Glutamatergic neuron (in vitro differentiated cells): ENCODE measurements at regions not wholly inside any gene's neighbourhood (a gene's known extent, or its start where the extent isn't known, plus 50 kb on each side); places are given as distances from the start of the nearest gene placed in this dataset.
"Not testable (repeated sequence)": the region's sequence is repeated elsewhere in the genome, so short reads cannot be mapped to it uniquely, and the experiment has no call there.

Source experiments
- DNase-seq: peaks from one replicate; pipeline ENCODE4 v3.0.0; 2022
- H3K27ac Mint-ChIP-seq: one replicate; pipeline ENCODE4 v1.8.0; 2020; ENCODE audit warnings: mild to moderate bottlenecking, mixed read lengths, inconsistent platforms; ENCODE audit not compliant: unreplicated experiment
- H3K27me3 Mint-ChIP-seq: one replicate; pipeline ENCODE4 v1.8.0; 2020; ENCODE audit warnings: mild to moderate bottlenecking, moderate library complexity, mixed read lengths, inconsistent platforms; ENCODE audit not compliant: unreplicated experiment
- H3K36me3 Mint-ChIP-seq: one replicate; pipeline ENCODE4 v1.8.0; 2020; ENCODE audit warnings: mild to moderate bottlenecking, mixed read lengths, inconsistent platforms; ENCODE audit not compliant: unreplicated experiment
- H3K4me1 Mint-ChIP-seq: one replicate; pipeline ENCODE4 v1.8.0; 2020; ENCODE audit warnings: mild to moderate bottlenecking, low read depth, mixed read lengths, inconsistent platforms; ENCODE audit not compliant: unreplicated experiment
- H3K4me3 Mint-ChIP-seq: one replicate; pipeline ENCODE4 v1.8.0; 2020; ENCODE audit warnings: mild to moderate bottlenecking, mixed read lengths, inconsistent platforms; ENCODE audit not compliant: unreplicated experiment
- H3K9me3 Mint-ChIP-seq: one replicate; pipeline ENCODE4 v1.8.0; 2020; ENCODE audit warnings: mild to moderate bottlenecking, moderate library complexity, mixed read lengths, inconsistent platforms; ENCODE audit not compliant: unreplicated experiment
- TF ChIP-seq, protein P1 (sequence below): fragments of 200-600 bp; sonication (generic); IDR thresholded peaks from one replicate; pipeline ENCODE4 v1.5.0; 2021; ENCODE audit not compliant: partially characterized antibody, unreplicated experiment

DNA sequence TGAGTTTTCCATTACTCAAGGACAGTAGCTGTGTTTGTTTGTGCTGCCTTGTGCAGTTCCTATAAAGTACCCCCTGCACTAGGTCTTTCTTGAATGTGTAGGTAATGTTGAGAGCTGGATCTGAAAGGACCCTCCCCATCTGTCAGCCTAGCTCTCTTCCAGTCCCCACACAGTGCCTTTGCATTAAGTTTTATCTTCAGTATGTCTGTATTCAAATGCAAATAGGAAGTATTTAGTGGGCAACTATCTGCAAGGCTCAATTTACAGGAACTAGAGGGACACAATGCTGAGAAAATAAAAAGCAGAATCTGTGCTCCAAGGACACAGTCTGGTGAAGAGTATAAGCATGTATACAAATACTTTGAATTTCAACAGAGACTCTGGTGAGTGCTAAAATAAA lies 558.5 kb downstream of the RFC3 start:
- no peaks in the 10 kb centered on the region for H3K36me3 Mint-ChIP-seq
- H3K4me3 Mint-ChIP-seq, result no peak overlapping the region
- no peak overlapping the region for H3K27ac Mint-ChIP-seq
- peaks cover 3% of the 10 kb centered on the region for H3K9me3 Mint-ChIP-seq
- no peak for DNase-seq
- H3K4me1 Mint-ChIP-seq, result peaks cover 2% of the 10 kb centered on the region
- no peaks in the 10 kb centered on the region for H3K27me3 Mint-ChIP-seq
- TF ChIP-seq, protein P1, sequence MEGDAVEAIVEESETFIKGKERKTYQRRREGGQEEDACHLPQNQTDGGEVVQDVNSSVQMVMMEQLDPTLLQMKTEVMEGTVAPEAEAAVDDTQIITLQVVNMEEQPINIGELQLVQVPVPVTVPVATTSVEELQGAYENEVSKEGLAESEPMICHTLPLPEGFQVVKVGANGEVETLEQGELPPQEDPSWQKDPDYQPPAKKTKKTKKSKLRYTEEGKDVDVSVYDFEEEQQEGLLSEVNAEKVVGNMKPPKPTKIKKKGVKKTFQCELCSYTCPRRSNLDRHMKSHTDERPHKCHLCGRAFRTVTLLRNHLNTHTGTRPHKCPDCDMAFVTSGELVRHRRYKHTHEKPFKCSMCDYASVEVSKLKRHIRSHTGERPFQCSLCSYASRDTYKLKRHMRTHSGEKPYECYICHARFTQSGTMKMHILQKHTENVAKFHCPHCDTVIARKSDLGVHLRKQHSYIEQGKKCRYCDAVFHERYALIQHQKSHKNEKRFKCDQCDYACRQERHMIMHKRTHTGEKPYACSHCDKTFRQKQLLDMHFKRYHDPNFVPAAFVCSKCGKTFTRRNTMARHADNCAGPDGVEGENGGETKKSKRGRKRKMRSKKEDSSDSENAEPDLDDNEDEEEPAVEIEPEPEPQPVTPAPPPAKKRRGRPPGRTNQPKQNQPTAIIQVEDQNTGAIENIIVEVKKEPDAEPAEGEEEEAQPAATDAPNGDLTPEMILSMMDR, result no peak

DNA sequence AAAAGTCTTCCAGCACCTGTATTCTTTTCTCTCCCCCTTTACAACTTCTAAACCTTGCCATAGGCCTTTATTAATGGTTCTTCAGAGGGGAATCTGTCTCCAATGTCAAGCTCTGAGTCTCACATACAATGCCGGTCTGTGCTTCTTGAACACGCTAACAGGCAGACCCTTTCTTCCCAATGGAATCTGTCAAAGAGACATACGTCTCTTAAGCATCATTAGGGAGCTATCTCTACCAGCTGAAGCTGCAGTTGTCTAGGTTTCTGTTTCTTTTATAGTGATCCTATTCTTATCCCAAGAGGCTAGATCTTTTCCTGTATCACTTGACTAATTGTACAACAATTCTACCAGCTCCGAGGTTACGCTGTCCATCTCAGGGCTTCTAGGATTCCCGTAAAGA lies 560.8 kb upstream of the NBEA start:
- Mint-ChIP-seq H3K27ac (no peak overlapping the region), H3K9me3 (peaks cover 3% of the 10 kb centered on the region), H3K36me3 (no peaks in the 10 kb centered on the region), H3K27me3 (no peaks in the 10 kb centered on the region), H3K4me1 (peaks cover 2% of the 10 kb centered on the region), H3K4me3 (no peak overlapping the region)
- no peak for DNase-seq
- TF ChIP-seq, protein P1, result no peak

DNA sequence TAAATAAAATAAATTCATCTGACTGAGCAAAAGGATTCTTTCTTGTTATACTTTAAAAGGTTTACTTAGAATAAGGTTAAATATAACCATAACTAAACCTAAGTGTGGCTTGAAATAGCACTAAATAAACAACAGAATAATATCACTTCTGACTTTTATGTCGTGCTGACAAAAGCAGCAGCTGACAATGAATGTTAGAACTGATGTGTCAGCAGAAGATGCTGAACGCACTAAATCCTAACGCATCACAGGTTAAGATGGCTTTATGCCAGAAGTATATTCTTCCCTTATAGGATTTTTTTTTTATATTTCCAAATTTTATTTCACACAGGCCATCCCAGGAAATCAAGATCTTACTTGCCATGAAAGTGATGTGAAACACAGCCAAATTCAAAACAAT lies 558.3 kb upstream of the NBEA start:
- Mint-ChIP-seq H3K9me3 (peaks cover 3% of the 10 kb centered on the region), H3K36me3 (no peaks in the 10 kb centered on the region), H3K4me3 (no peak overlapping the region), H3K4me1 (no peaks in the 10 kb centered on the region), H3K27me3 (no peaks in the 10 kb centered on the region), H3K27ac (no peak overlapping the region)
- DNase-seq, result no peak
- TF ChIP-seq, protein P1, result no peak

DNA sequence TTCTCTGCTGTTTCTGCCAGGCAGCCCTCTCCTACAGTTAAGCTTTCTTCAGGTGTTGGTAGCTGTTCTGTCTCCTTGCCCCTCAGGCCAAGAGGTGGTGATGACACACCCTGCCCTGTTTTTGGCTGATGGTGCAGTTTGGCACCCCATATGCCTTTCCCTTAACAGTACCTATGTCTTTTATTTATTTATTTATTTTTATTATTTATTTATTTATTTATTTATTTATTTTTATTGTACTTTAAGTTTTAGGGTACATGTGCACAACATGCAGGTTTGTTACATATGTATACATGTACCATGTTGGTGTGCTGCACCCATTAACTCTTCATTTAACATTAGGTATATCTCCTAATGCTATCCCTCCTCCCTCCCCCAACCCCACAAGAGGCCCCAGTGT lies 555.8 kb upstream of the NBEA start:
- not testable (repeated sequence) for H3K27me3 Mint-ChIP-seq, H3K4me3 Mint-ChIP-seq, H3K9me3 Mint-ChIP-seq, H3K36me3 Mint-ChIP-seq, H3K4me1 Mint-ChIP-seq, H3K27ac Mint-ChIP-seq, DNase-seq

DNA sequence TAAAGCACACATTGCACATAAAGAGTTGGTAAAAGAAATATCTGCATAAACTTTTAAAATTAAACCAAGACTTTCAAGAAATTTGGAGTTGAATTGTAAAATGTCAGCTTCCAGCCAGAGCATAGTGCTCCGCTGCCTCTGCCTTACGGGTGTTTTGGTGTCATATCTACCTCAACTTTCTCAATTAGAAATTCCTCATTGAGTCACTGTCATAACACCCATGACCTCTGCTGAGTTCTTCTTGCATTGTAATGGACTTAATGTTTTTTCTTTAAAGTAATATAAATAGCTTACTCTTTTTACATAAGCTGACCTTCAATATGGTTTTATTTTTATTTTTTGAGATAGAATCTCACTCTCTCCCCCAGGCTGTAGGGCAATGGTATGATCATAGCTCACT lies 551.0 kb upstream of the NBEA start:
- Mint-ChIP-seq H3K27ac (no peak overlapping the region), H3K27me3 (no peaks in the 10 kb centered on the region), H3K4me3 (no peak overlapping the region), H3K4me1 (no peaks in the 10 kb centered on the region), H3K9me3 (peaks cover 1% of the 10 kb centered on the region), H3K36me3 (peaks cover 4% of the 10 kb centered on the region)
- TF ChIP-seq, protein P1, result no peak
- DNase-seq, result no peak

DNA sequence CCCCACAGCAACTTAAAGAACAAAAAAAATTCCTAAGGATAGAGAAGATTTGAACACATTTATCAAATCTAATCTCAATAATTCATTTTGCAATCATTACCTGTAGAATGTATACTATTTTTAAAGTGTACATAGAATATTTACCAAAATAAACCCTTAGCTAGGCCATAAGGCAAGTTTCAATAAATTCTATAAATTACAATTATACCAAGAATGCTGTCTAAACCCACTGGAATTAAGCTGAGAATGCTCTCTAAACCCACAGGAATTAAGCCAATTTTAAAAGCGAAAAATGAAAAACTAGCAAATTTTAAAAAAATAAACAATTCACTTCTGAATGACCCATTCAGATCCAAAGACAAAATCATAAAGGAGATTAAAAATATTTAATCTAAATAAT lies 540.4 kb upstream of the NBEA start:
- Mint-ChIP-seq H3K36me3 (peaks cover 6% of the 10 kb centered on the region), H3K4me3 (no peak overlapping the region), H3K9me3 (peaks cover 1% of the 10 kb centered on the region), H3K4me1 (no peaks in the 10 kb centered on the region), H3K27me3 (no peaks in the 10 kb centered on the region), H3K27ac (no peak overlapping the region)
- no peak for DNase-seq
- TF ChIP-seq, protein P1, result no peak
